A673 (cell line): ENCODE measurements at regions not wholly inside any gene's neighbourhood (a gene's known extent, or its start where the extent isn't known, plus 50 kb on each side); places are given as distances from the start of the nearest gene placed in this dataset.
A peak's percentile ranks its signal among the peaks of the same experiment; 100 is the strongest.

Experiments used
- BruUV-seq: library from RNA; stranded (reverse); fragments of 400-500 nt; replicated peaks from 2 replicates; lab custom pipeline; 2021; lab: Mats Ljungman, UMichigan
- CTCF ChIA-PET: fragments of 300-600 bp; sonication (Branson Sonifier 250); formaldehyde crosslinking; loops from one replicate; lab custom pipeline; 2022; ENCODE audit warnings: antibody characterized with exemption; lab: Charles Lee
- POLR2A ChIA-PET: fragments of 300-600 bp; sonication (Branson Sonifier 250); formaldehyde crosslinking; loops from one replicate; lab custom pipeline; 2022; ENCODE audit warnings: antibody characterized with exemption; ENCODE audit not compliant: low non-redundant PET; lab: Charles Lee
- DNase-seq: peaks from one replicate; pipeline ENCODE4 v3.0.0-alpha.2; 2015; ENCODE audit warnings: low spot score
- H3K27ac ChIP-seq: fragments of 200-600 bp; sonication (generic); 2 replicates; pipeline ENCODE4 v1.5.1; 2016; ENCODE audit warnings: mixed run types, low read depth, mild to moderate bottlenecking, mixed read lengths, antibody characterized with exemption, low read length; ENCODE audit not compliant: poor library complexity, severe bottlenecking
- H3K27me3 ChIP-seq: fragments of 200-600 bp; sonication (generic); replicated peaks from 2 replicates; pipeline ENCODE4 v1.6.1; 2017; ENCODE audit warnings: mixed run types, low read depth, mild to moderate bottlenecking, mixed read lengths, antibody characterized with exemption, low read length; ENCODE audit not compliant: insufficient read depth, poor library complexity
- H3K36me3 ChIP-seq: fragments of 200-600 bp; sonication (generic); 2 replicates; pipeline ENCODE4 v1.6.1; 2016; ENCODE audit warnings: mixed run types, mild to moderate bottlenecking, mixed read lengths, antibody characterized with exemption, low read length; ENCODE audit not compliant: insufficient read depth, poor library complexity, severe bottlenecking
- H3K4me1 ChIP-seq: fragments of 200-600 bp; sonication (generic); 2 replicates; pipeline ENCODE4 v1.6.1; 2017; ENCODE audit warnings: mixed run types, mild to moderate bottlenecking, mixed read lengths, antibody characterized with exemption, low read length; ENCODE audit not compliant: insufficient read depth, poor library complexity, severe bottlenecking
- H3K4me3 ChIP-seq: fragments of 200-600 bp; sonication (generic); 2 replicates; pipeline ENCODE4 v1.5.1; 2016; ENCODE audit warnings: low read depth, mixed run types, mild to moderate bottlenecking, mixed read lengths, low read length; ENCODE audit not compliant: poor library complexity, severe bottlenecking
- H3K9me3 ChIP-seq: fragments of 200-600 bp; sonication (generic); 2 replicates; pipeline ENCODE4 v1.6.1; 2016; ENCODE audit warnings: mixed run types, low read depth, mild to moderate bottlenecking, mixed read lengths, antibody characterized with exemption, low read length; ENCODE audit not compliant: poor library complexity, severe bottlenecking
- CTCF ChIP-seq: fragments of 300-800, 200-600 bp; sonication (generic); conservative IDR thresholded peaks from 2 replicates; pipeline ENCODE4 v1.5.1; 2017; ENCODE audit warnings: low read depth, mild to moderate bottlenecking, antibody characterized with exemption, low read length, moderate library complexity, mixed read lengths
- EZH2 ChIP-seq: fragments of 200-600 bp; sonication (generic); IDR thresholded peaks from 2 replicates; pipeline ENCODE4 v1.6.1; 2017; ENCODE audit warnings: borderline replicate concordance, low read depth, mild to moderate bottlenecking, mixed read lengths, antibody characterized with exemption, low read length; ENCODE audit not compliant: poor library complexity, severe bottlenecking
- intact Hi-C: fragments of 100-400 bp; cut with micrococcal nuclease; formaldehyde crosslinking; loops from one replicate; pipeline ENCODE4 v1.10.0; 2022; ENCODE audit not compliant: unreplicated experiment

- Histone ChIP-seq H3K4me1 (no peaks in the 10 kb centered on the region), H3K9me3 (no peaks in the 10 kb centered on the region), H3K27ac (no peak overlapping the region), H3K36me3 (no peaks in the 10 kb centered on the region), H3K4me3 (no peak overlapping the region), H3K27me3 (no peaks in the 10 kb centered on the region)
- no peak for DNase-seq
- intact Hi-C loops, result no loop called here
- ChIA-PET POLR2A (no interaction called here), CTCF (no interaction called here)
- TF ChIP-seq CTCF, result no peak
- TF ChIP-seq EZH2, result no peak
- no TSS peak for BruUV-seq
Observed at GRCh38 chr4:30294295-30294694, 425.9 kb upstream of the PCDH7 start.

- no TSS peak for BruUV-seq
- no peaks in the 10 kb centered on the region for H3K36me3 ChIP-seq
- peak; percentile 18 for DNase-seq
- no peak overlapping the region for H3K27ac ChIP-seq
- CTCF ChIA-PET, result no interaction called here
- POLR2A ChIA-PET, result no interaction called here
- H3K4me1 ChIP-seq, result no peaks in the 10 kb centered on the region
- intact Hi-C loops, result no loop called here
- TF ChIP-seq EZH2, result no peak
- TF ChIP-seq CTCF, result peak; percentile 36; the same call in 1 of the 2 replicates
- H3K9me3 ChIP-seq, result no peaks in the 10 kb centered on the region
- H3K4me3 ChIP-seq, result no peak overlapping the region
- H3K27me3 ChIP-seq, result no peaks in the 10 kb centered on the region
Observed at GRCh38 chr4:30295652-30296051, 424.5 kb upstream of the PCDH7 start.

- CTCF ChIA-PET, result no interaction called here
Observed at GRCh38 chr4:30314001-30314400, 406.2 kb upstream of the PCDH7 start.

More at GRCh38 chr4:30314001-30314400, 406.2 kb upstream of the PCDH7 start:
- H3K4me1 ChIP-seq, result no peaks in the 10 kb centered on the region
- TF ChIP-seq CTCF (no peak), EZH2 (no peak)
- intact Hi-C loops, result no loop called here
- no peak overlapping the region for H3K27ac ChIP-seq
- no peaks in the 10 kb centered on the region for H3K36me3 ChIP-seq
- H3K4me3 ChIP-seq, result no peak overlapping the region
- no TSS peak for BruUV-seq
- POLR2A ChIA-PET, result no interaction called here
- DNase-seq, result no peak
- no peaks in the 10 kb centered on the region for H3K27me3 ChIP-seq
- no peaks in the 10 kb centered on the region for H3K9me3 ChIP-seq
